ENCODE measurements at regions not wholly inside any gene's neighbourhood (a gene's known extent, or its start where the extent isn't known, plus 50 kb on each side); places are given as distances from the start of the nearest gene placed in this dataset.

DNA sequence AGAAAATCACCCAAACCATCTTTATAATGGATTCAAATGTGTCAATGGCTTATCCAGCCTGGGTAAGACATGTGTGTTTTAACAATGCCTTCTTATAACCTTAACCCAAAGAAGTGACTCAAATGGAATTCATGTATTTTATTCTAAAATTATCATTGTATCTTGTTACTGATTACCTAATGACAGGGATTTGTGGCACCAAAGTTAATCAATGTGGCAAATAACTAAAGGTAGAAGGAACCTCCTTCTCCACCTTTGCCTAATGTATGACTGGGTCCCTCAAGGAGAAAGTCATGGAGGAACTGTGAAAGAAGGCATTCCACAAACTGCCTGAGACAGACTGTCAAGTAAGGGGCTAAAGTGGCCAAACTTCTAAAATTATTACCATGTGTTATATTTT, 84.4 kb upstream of the ITGA1 start:
- TF ChIP-seq, protein P1, sequence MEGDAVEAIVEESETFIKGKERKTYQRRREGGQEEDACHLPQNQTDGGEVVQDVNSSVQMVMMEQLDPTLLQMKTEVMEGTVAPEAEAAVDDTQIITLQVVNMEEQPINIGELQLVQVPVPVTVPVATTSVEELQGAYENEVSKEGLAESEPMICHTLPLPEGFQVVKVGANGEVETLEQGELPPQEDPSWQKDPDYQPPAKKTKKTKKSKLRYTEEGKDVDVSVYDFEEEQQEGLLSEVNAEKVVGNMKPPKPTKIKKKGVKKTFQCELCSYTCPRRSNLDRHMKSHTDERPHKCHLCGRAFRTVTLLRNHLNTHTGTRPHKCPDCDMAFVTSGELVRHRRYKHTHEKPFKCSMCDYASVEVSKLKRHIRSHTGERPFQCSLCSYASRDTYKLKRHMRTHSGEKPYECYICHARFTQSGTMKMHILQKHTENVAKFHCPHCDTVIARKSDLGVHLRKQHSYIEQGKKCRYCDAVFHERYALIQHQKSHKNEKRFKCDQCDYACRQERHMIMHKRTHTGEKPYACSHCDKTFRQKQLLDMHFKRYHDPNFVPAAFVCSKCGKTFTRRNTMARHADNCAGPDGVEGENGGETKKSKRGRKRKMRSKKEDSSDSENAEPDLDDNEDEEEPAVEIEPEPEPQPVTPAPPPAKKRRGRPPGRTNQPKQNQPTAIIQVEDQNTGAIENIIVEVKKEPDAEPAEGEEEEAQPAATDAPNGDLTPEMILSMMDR (IDR thresholded peaks at IDR 0.05) = no peak
- TF ChIP-seq POLR2A (IDR thresholded peaks at IDR 0.05) (no peak), POLR2AphosphoS5 (IDR thresholded peaks at IDR 0.05) (no peak)
- H3K36me3 ChIP-seq = no peaks in the 10 kb centered on the region
- no peak overlapping the region for H3K4me3 ChIP-seq
- H3K9me3 ChIP-seq = no peaks in the 10 kb centered on the region
- H3K4me1 ChIP-seq = no peaks in the 10 kb centered on the region
- DNase-seq (ENCODE audit: low spot score in 2 of 2) = no peak
- no peaks in the 10 kb centered on the region for H3K27me3 ChIP-seq
- intact Hi-C loops (cut with DNase I; ENCODE audit: low total_unique reads) = no loop called here
- H3K27ac ChIP-seq = no peak overlapping the region

DNA sequence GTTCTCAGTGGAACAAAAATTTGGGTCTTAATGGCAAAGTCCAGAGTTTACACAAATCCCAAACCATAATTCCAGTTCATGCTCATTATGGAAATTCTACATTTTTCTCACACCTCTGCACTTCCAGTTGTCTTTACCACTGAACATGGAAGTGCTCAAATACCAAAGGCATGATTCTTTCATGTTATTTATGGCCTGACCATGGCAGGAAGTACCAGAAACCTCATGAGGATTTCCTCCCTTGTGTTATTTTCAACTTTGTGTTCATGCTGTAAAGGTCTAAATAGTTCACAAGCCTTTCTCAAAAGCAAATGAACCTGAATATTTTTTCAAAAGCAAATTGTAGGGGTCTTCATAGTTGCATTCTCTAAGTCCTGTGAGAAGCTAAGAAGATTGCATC, 82.0 kb upstream of the ITGA1 start:
- no peaks in the 10 kb centered on the region for H3K4me1 ChIP-seq
- DNase-seq (ENCODE audit: low spot score in 2 of 2) = no peak
- no peaks in the 10 kb centered on the region for H3K9me3 ChIP-seq
- no peak overlapping the region for H3K4me3 ChIP-seq
- intact Hi-C loops (cut with DNase I; ENCODE audit: low total_unique reads) = no loop called here
- H3K36me3 ChIP-seq = no peaks in the 10 kb centered on the region
- no peak overlapping the region for H3K27ac ChIP-seq
- TF ChIP-seq, protein P1 (IDR thresholded peaks at IDR 0.05) = no peak
- no peaks in the 10 kb centered on the region for H3K27me3 ChIP-seq

DNA sequence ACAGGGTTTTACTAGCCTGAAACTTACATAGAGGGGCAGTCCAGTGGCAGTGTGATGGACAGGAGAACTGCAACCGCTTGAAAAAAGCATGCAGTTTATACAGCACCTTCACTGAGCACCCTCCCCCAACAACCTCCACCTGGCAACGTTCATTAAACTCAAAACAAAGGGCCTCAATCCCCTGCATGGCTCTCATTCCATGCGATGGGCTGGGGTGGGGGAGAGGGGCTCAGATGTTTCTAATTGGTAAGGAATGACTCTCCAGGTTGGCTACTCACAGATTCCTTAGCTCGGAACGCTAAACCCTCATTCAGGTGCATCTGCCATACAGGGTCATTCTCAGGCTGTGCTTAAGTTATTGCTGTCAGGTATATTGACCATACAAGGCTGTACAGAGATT, 80.9 kb upstream of the ITGA1 start:
- no peaks in the 10 kb centered on the region for H3K36me3 ChIP-seq
- H3K9me3 ChIP-seq = no peaks in the 10 kb centered on the region
- no peak overlapping the region for H3K27ac ChIP-seq
- DNase-seq (ENCODE audit: low spot score in 2 of 2) = no peak
- intact Hi-C loops (cut with DNase I; ENCODE audit: low total_unique reads) = no loop called here
- TF ChIP-seq POLR2A (IDR thresholded peaks at IDR 0.05) = no peak
- TF ChIP-seq, protein P1 (IDR thresholded peaks at IDR 0.05) = no peak
- TF ChIP-seq POLR2AphosphoS5 (IDR thresholded peaks at IDR 0.05) = no peak
- H3K4me3 ChIP-seq = no peak overlapping the region
- H3K27me3 ChIP-seq = no peaks in the 10 kb centered on the region
- H3K4me1 ChIP-seq = no peaks in the 10 kb centered on the region

DNA sequence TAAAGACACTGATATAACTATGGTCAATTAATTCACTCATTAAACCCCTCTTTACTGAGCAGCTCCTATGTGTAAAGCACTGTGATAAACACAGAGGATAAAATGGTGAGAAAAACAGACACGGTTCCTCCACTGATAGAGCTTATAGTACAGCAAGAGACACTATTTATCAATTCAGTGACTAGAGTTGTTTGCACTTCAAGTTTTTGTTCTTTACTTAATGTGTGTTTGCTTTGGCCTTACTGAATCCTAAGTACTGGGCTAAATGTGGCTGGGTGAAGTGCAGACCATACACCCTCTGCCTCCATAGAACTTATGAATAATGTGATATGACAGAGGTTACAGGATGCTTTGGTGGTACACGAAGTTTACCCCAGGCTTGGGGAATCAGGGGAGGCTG, 80.1 kb upstream of the ITGA1 start:
- Histone ChIP-seq H3K27ac (no peak overlapping the region), H3K27me3 (no peaks in the 10 kb centered on the region), H3K36me3 (no peaks in the 10 kb centered on the region), H3K4me3 (no peak overlapping the region), H3K9me3 (no peaks in the 10 kb centered on the region), H3K4me1 (no peaks in the 10 kb centered on the region)
- no peak for DNase-seq (ENCODE audit: low spot score in 2 of 2)
- intact Hi-C loops (cut with DNase I; ENCODE audit: low total_unique reads) = no loop called here
- TF ChIP-seq, protein P1 (IDR thresholded peaks at IDR 0.05) = no peak
- TF ChIP-seq POLR2AphosphoS5 (IDR thresholded peaks at IDR 0.05) = no peak

DNA sequence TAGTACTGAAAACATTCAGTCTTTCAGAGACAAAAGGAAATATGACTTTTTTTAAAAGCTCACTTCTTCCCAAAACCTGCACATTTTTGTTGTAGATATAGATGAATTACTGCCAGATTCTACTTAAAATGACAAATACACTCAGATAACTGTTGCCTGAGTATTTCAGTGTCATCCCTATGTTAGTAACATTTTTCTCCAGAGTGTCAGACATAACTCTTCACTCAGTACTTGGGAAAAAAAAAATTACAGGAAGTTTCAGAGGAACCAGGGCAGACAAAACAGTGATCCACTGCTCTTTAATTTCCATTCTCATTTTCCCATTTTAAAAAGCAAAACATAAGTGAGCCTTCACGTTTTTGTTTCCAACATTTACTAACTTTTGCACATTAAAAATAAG, 79.3 kb upstream of the ITGA1 start:
- no peak overlapping the region for H3K4me3 ChIP-seq
- no peaks in the 10 kb centered on the region for H3K9me3 ChIP-seq
- no peak for DNase-seq (ENCODE audit: low spot score in 2 of 2)
- TF ChIP-seq POLR2A (IDR thresholded peaks at IDR 0.05) = no peak
- TF ChIP-seq POLR2AphosphoS5 (IDR thresholded peaks at IDR 0.05) = no peak
- TF ChIP-seq, protein P1 (IDR thresholded peaks at IDR 0.05) = no peak
- H3K4me1 ChIP-seq = no peaks in the 10 kb centered on the region
- no peak overlapping the region for H3K27ac ChIP-seq
- H3K27me3 ChIP-seq = no peaks in the 10 kb centered on the region
- H3K36me3 ChIP-seq = no peaks in the 10 kb centered on the region
- intact Hi-C loops (cut with DNase I; ENCODE audit: low total_unique reads) = no loop called here
